HEK293 (cell line): ENCODE measurements at regions not wholly inside any gene's neighbourhood (a gene's known extent, or its start where the extent isn't known, plus 50 kb on each side); places are given as distances from the start of the nearest gene placed in this dataset.

ENCODE experiments used
- RBAK ChIP-seq: fragments of 450-650 bp; formaldehyde crosslinking; IDR thresholded peaks from 2 replicates; pipeline ENCODE4 v1.5.1; 2016; ENCODE audit warnings: missing biosample characterization, missing genetic modification characterization
- ZBTB8A ChIP-seq: fragments of 450-650 bp; formaldehyde crosslinking; IDR thresholded peaks from 2 replicates; pipeline ENCODE4 v1.5.1; 2016; ENCODE audit warnings: missing biosample characterization, missing genetic modification characterization
- ZNF48 ChIP-seq: fragments of 450-650 bp; formaldehyde crosslinking; IDR thresholded peaks from 2 replicates; pipeline ENCODE4 v1.5.1; 2016; ENCODE audit warnings: missing biosample characterization, missing genetic modification characterization
- ZNF558 ChIP-seq: fragments of 450-650 bp; formaldehyde crosslinking; IDR thresholded peaks from 2 replicates; pipeline ENCODE4 v1.5.1; 2016; ENCODE audit warnings: missing biosample characterization, missing genetic modification characterization
- ZNF623 ChIP-seq: fragments of 450-650 bp; formaldehyde crosslinking; IDR thresholded peaks from 2 replicates; pipeline ENCODE4 v1.5.1; 2016; ENCODE audit warnings: missing biosample characterization, missing genetic modification characterization
- ZNF707 ChIP-seq: fragments of 450-650 bp; formaldehyde crosslinking; IDR thresholded peaks from 2 replicates; pipeline ENCODE4 v1.5.1; 2016; ENCODE audit warnings: missing biosample characterization, missing genetic modification characterization
- TF ChIP-seq, protein P1 (sequence below): fragments of 450-650 bp; formaldehyde crosslinking; IDR thresholded peaks from 2 replicates; pipeline ENCODE4 v1.5.1; 2016; ENCODE audit warnings: missing biosample characterization, missing genetic modification characterization

DNA sequence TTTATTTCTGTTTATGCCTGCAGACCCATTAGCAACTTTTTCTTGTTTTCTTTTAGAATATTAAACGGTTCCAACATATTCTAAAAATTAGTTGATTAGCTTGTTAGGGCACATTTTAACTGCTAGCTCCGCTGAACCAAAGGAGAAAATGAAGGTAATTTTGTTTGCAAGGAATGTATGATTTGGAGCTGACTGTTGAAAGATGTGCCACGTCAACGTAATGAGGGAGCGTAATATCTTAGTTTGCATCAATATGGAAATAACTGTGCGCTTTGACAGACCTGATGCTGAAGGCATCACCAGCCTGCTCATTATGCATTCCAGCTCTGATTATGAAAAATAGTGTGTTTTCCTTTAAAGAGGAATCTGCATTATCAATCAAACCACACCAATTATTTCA lies 102.0 kb upstream of the CTBP2 start:
- TF ChIP-seq RBAK (no peak), ZNF623 (tag by site-specific recombination) (no peak), ZBTB8A (tag by site-specific recombination) (no peak), ZNF48 (tag by site-specific recombination) (no peak), ZNF558 (tag by site-specific recombination) (no peak), ZNF707 (tag by site-specific recombination) (no peak)
- TF ChIP-seq, protein P1, sequence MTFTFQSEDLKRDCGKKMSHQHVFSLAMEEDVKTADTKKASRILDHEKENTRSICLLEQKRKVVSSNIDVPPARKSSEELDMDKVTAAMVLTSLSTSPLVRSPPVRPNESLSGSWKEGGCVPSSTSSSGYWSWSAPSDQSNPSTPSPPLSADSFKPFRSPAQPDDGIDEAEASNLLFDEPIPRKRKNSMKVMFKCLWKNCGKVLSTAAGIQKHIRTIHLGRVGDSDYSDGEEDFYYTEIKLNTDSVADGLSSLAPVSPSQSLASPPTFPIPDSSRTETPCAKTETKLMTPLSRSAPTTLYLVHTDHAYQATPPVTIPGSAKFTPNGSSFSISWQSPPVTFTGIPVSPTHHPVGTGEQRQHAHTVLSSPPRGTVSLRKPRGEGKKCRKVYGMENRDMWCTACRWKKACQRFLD: no peak
